ENCODE measurements at regions not wholly inside any gene's neighbourhood (a gene's known extent, or its start where the extent isn't known, plus 50 kb on each side); places are given as distances from the start of the nearest gene placed in this dataset.

DNA sequence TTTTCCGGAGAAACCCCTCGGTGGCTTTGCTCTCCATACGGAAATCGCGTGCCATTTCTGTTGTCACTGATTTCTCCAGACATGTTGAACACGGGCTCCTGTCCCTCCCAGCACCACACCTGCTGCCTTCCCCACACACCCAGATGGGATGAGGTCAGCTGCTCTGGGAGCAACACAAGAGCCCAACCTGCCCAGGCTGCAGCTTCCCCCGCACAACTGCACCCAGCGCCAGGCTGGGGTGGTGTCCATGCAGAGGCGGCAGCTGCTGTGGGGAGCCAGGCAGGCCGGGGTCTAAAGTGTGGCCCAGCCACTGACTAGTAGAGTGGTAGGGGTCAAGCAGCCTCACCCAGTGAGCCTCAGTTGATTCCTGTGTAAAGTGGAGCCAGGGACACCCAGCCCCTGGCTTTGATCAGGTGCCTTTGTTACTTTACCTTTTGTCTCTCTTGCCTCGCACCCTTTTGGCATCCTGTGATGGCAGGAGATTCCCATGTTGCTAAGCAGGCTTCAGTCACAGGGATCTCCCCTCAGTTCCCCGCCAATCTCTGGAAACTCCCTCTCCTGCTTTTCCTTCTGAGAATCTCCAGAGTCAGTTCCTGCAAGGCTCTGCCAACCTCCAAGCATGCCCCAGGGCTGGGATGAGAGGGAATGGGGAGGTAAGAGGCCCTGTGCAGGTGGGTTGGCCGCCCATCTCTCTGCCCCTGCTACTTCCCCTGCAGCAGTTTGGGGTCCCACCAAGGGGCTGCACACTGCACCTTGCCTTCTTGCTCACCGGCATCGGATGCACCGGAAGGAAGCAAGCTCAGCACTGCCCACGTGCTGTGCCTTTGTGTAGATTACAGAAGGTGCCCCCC lies 91.8 kb upstream of the ALDH1A3 start:
- in situ Hi-C loops (cut with HindIII; ENCODE audit: low sequenced_read_pairs): no loop called here
- TF ChIP-seq, protein P1, sequence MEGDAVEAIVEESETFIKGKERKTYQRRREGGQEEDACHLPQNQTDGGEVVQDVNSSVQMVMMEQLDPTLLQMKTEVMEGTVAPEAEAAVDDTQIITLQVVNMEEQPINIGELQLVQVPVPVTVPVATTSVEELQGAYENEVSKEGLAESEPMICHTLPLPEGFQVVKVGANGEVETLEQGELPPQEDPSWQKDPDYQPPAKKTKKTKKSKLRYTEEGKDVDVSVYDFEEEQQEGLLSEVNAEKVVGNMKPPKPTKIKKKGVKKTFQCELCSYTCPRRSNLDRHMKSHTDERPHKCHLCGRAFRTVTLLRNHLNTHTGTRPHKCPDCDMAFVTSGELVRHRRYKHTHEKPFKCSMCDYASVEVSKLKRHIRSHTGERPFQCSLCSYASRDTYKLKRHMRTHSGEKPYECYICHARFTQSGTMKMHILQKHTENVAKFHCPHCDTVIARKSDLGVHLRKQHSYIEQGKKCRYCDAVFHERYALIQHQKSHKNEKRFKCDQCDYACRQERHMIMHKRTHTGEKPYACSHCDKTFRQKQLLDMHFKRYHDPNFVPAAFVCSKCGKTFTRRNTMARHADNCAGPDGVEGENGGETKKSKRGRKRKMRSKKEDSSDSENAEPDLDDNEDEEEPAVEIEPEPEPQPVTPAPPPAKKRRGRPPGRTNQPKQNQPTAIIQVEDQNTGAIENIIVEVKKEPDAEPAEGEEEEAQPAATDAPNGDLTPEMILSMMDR (IDR thresholded peaks at IDR 0.05; ENCODE audit: low read depth, low read length): no peak
- DNase-seq (ENCODE audit: low read depth, low spot score): no peak
- no peak overlapping the region for H3K4me3 ChIP-seq (ENCODE audit: low read depth, low read length)

DNA sequence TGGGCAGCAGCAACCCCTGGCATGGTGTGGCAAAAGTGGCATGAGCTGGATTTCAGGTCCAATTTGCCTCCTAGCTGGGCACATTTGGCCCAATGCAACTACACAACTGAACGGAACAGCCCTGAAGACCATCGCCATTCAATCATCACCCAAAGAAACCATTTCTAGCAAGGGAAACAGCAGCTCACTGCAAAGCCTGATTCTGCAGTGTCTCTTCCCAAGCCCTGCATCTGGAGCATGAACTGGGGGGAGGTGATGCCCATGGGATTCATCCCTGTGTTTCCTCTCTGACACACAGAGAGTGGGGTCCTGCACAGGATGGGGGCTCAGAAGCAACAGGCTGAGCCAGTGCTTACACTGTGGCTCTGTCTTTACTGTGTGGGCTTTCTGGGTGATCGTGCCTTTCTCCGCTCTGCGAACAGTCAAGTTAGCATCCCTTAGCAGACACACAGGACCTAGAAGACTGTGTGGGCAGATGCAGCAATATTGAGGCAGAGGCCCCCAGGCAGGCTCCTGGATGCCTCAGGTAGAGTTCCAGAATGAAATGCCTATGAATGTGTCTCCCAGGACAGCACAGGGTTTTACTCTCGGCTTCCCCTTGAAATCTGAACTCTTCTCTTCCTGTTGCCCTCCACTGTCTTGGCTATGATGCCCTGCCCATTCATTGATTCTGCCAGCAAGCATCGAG lies 91.1 kb upstream of the ALDH1A3 start:
- TF ChIP-seq, protein P1 (IDR thresholded peaks at IDR 0.05; ENCODE audit: low read depth, low read length): no peak
- DNase-seq (ENCODE audit: low read depth, low spot score): no peak
- in situ Hi-C loops (cut with HindIII; ENCODE audit: low sequenced_read_pairs): no loop called here
- H3K4me3 ChIP-seq (ENCODE audit: low read depth, low read length): no peak overlapping the region

DNA sequence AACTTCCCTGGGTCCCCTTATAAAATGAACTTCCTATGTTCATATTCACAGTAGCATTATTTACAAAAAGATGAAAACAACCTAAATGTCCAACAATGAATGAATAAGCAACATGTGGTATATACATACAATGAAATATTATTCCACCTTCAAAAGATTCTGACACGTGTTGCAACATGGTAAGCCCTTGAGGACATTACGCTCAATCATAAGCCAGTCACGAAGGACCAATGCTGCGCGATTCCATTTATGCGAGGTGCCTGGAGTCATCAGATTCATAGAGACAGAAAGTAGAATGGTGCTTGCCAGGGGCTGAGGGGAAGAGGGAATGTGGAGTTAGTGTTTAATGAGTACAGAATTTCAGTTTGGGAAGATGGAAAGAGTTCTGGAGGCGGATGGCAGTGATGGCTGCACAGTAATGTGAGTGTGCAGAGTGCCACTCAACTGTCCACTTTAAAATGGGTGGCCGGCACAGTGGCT lies 88.8 kb upstream of the ALDH1A3 start:
- no peak for DNase-seq (ENCODE audit: low read depth, low spot score)
- TF ChIP-seq, protein P1 (IDR thresholded peaks at IDR 0.05; ENCODE audit: low read depth, low read length): no peak
- H3K4me3 ChIP-seq (ENCODE audit: low read depth, low read length): no peak overlapping the region
- in situ Hi-C loops (cut with HindIII; ENCODE audit: low sequenced_read_pairs): no loop called here

DNA sequence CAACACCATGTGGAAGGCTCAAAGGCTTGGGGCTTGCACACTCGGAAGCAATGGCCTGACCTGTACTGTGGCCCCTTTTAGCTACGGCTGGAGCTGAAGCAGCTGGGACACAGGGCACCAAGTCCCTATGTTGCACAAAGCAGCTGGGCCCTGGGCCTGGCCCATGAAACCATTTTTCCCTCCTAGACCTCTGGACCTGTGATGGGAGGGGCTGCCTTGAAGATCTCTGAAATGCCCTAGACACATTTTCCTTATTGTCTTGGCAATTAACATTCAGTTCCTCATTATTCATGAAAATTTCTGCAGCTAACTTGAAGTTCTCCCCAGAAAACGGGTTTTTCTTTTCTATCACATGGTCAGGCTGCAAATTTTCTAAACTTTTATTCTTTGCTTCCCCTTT lies 85.6 kb upstream of the ALDH1A3 start:
- in situ Hi-C loops (cut with HindIII; ENCODE audit: low sequenced_read_pairs): no loop called here
- TF ChIP-seq, protein P1 (IDR thresholded peaks at IDR 0.05; ENCODE audit: low read depth, low read length): no peak
- H3K4me3 ChIP-seq (ENCODE audit: low read depth, low read length): no peak overlapping the region
- DNase-seq (ENCODE audit: low read depth, low spot score): no peak

DNA sequence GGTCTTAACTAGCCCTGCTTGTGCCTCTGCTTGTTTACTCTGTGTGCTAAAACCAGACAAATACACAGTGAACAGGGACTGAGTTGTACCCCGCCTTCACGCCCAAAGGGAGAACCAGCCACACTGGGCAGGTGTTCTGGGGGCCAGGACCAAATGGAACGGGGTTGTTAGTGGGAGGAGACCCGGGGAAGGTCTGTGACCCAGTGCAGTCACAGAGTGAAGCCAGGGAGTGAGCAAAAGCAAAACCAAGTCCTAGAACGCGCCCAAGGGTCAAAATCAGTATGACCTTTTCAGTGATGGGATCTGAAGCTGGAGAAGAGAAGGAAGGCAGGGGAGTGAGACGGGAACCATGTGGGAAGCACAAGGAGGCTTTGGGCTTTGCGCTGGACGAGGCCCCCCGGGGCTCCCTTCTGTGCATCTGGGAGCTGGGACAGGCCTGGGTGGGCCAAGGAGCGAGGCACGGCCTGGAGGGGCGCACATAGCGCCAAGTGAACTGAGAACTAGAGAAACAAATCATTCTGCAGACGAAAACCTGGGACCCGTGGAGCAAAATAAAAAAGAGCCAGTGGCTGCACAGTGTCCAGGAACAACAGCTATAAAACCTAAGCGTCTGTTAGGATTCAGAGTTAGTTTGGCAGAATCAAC lies 78.3 kb upstream of the ALDH1A3 start:
- DNase-seq (ENCODE audit: low read depth, low spot score): no peak
- no peak overlapping the region for H3K4me3 ChIP-seq (ENCODE audit: low read depth, low read length)
- in situ Hi-C loops (cut with HindIII; ENCODE audit: low sequenced_read_pairs): no loop called here
- TF ChIP-seq, protein P1 (IDR thresholded peaks at IDR 0.05; ENCODE audit: low read depth, low read length): no peak

DNA sequence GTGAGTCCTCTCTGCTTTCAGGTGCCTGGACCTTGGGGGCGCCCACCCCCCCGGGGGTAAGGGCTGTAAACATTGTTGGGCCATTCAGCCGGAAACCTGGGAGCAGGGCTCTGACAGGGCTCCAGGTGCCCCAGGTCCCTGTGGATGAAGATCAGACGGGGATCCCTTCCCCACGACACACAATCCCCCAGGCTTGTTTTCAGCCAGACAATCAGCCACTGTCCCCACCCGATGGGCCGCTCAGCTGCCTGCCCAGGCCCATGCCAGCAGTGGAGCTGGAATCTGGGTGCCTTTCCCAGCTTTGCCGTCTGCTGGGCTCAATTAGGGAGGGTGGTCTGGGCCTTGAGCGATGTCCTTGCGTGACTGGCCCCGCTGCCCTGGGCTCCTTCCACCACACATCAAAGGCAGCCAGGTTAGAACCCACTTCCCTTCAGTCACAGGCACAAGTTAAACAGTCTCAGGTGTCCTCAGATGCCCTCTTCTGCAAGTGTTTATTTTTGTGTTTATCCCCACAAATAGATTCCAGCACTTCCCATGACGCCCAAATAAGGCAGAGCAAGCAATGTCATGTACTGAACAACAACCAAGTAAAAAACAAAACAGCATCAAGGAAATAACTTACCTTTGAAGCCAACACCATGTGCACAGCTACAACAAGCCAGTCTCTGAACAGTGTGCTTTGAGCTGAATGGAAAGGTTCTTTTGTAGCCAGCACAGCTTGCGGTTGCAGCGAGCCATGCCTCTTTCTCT lies 77.0 kb upstream of the ALDH1A3 start:
- TF ChIP-seq, protein P1 (IDR thresholded peaks at IDR 0.05; ENCODE audit: low read depth, low read length): no peak
- in situ Hi-C loops (cut with HindIII; ENCODE audit: low sequenced_read_pairs): no loop called here
- no peak for DNase-seq (ENCODE audit: low read depth, low spot score)
- H3K4me3 ChIP-seq (ENCODE audit: low read depth, low read length): no peak overlapping the region
